GM11168 (cell line): ENCODE measurements at regions not wholly inside any gene's neighbourhood (a gene's known extent, or its start where the extent isn't known, plus 50 kb on each side); places are given as distances from the start of the nearest gene placed in this dataset.

Experiments used
- in situ Hi-C: fragments of 300-500 bp; cut with MboI; formaldehyde crosslinking; loops from one replicate; pipeline ENCODE4 v1.12.0; 2022; ENCODE audit warnings: low sequenced_read_pairs; ENCODE audit not compliant: unreplicated experiment

- in situ Hi-C loops: no loop called here
Measured at GRCh38 chr4:111855308-111855707, 289.9 kb upstream of the FAM241A start.

GRCh38 chr4:111864066-111864465 lies 281.2 kb upstream of the FAM241A start:
- in situ Hi-C loops: no loop called here

- in situ Hi-C loops: no loop called here
Measured at GRCh38 chr4:111869339-111869738, 275.9 kb upstream of the FAM241A start.

DNA sequence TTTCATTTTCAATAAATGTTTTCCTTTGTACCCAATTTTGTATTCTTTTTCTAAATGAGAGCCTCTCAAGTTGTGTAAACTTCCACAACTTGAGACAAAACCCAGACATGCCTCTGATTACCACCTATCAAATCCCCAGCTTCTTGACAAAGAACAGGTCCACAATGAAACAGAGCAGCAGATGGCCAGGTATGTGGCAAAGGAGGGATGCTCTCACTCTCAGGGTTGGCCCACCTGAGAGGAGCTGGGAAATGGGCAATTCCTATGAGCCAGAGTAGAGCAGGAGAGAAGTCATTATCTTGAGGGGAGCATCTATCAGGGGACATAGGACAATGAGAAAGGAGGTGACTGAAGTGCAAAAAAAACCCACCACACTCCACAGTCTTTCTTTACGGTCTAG lies 273.5 kb upstream of the FAM241A start:
- in situ Hi-C loops: no loop called here

DNA sequence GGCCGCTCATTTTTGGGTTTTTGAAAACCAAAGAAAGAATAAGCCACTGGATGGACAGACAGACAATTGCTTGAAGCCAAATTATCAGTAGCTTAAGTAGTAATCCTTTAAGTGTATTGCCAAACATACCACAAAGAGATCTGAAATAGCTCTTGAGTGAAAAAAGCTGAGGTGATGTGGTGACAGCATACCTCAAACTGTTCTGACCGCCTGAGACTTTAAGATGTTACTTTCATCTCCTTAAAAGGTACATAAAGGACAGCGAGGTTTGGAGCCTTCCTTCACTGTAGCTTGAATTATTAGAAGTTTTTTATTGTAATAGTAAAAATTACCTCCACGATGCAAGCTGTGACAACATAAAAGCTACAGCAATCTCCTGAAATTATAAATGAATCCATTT lies 271.5 kb upstream of the FAM241A start:
- in situ Hi-C loops: no loop called here

DNA sequence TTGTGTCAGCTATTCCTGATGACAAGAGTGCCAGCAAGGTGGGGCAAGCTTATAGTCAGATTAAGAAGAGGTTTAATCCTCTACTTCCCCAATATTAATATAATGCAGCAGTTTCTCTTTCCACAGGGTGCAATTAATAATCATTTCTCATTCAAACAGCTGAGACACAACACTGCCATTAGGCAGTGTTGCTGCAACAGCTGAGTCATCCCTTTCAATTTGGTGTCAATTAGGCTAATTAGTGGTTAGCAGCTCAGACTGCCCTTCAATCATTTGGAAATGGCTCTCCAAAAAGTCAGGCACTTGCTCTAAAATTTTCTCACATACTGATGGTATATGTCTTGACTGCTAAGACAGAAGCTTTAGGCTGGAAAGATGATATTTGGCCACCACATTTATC lies 265.7 kb upstream of the FAM241A start:
- in situ Hi-C loops: no loop called here

DNA sequence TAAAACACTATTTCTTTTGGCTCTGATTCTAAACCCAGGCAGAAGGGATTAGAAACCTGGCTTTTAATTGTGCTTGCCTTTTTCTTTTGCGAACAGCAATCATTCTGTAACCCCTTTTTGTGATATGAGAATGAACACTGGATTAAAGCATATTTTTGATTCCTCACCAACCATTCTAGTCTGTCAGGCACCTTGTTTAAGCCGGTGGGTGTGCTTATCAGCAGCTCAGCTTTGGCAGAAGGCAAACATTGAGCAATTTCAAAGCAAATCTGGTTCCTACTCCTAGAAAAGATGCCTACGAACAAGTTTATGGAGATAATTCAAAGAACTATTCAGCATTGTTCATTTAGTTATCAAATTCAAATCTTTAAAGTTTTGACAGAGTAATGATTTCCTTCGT lies 265.1 kb upstream of the FAM241A start:
- in situ Hi-C loops: no loop called here

GRCh38 chr4:111883557-111883999 lies 261.7 kb upstream of the FAM241A start:
- in situ Hi-C loops: no loop called here

DNA sequence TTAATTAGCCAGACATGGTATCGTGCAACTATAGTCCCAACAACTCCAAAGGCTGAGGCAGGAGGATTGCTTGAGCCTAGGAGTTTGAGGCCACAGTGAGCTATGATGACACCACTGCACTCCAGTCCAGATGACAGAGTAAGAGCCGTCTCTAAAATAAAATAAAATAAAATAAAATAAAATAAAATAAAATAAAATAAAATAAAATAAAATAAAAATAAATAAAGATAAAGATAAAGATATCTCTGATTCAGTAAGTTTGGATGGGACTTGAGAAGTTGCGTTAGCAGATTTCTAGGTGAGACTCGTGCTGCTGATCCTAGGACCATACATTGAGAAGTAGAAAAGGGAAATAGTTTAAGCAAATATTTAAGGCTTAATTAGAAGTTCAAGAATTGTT lies 254.8 kb upstream of the FAM241A start:
- in situ Hi-C loops: no loop called here

DNA sequence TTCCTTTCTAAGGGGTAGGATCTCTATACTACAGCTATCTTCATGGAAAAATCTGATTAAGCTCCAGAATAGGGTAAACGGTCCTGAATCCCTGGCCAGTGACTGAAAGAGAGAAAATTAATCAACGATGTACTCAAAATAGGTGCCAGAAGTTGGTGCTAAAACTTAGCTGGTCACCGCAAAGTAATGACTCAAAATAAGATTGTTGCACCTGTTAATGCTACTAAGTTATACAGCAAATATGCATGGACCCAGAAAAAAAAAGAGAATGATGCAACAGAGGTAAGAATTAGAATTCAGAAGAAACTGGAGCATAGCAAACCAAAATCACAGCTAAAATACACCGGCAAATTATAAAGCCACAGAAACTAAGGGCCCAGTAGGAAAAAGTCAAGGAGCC lies 239.7 kb upstream of the FAM241A start:
- in situ Hi-C loops: no loop called here

DNA sequence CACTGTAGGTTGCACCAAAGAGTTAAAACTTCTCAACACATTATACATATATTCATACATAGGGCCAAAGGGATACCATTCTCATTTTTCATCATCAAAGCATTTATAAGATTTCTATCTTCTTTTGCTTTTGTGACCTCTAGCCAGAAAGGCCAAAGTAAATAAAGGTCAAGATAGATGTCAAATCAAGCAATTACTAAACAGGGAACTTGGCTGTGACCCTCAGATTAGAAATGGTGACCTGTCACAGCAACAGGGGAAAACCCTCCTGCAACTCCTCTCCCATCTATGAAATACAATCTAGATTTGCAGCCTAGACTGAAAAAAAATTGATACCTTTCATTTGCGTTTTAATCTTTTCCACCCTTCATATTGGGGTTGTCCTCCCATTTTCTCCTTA lies 225.6 kb upstream of the FAM241A start:
- in situ Hi-C loops: no loop called here

DNA sequence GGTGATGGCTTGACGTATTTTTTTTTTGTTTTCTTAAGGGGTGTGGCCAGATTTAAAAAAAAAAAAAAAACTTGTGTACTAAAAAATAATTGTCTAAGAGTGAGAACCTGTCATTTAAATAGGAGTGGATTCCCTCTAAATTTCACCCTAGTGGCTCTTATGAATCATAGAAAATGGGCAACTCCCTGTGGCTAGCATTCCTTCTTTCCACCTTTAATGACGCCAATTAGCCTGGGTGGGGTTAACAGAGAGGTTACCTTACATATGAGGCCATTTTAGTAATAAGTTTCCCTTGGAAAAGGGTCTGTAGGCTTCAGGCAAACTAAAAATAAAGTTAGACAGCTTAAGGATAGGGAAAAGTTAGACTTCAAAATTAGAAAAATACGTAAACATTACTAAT lies 223.5 kb upstream of the FAM241A start:
- in situ Hi-C loops: no loop called here

DNA sequence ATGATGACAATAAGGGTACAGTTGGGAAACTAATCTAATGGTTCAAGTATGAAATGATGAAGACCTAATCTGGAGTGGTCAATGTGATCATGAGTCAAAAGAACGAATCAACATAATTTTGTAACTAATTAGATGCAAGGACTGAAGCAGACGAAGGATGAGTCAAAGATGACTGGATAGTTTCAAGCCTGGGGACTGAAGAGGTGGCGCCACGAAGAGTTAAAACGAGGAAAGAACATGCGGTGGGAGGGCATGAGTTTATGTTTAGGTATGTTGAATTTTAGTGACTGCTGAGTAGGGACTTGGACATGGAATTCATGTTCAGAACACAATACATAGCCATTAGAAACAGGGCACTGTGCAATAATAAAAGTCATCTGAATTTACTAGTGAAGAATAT lies 221.5 kb upstream of the FAM241A start:
- in situ Hi-C loops: no loop called here

DNA sequence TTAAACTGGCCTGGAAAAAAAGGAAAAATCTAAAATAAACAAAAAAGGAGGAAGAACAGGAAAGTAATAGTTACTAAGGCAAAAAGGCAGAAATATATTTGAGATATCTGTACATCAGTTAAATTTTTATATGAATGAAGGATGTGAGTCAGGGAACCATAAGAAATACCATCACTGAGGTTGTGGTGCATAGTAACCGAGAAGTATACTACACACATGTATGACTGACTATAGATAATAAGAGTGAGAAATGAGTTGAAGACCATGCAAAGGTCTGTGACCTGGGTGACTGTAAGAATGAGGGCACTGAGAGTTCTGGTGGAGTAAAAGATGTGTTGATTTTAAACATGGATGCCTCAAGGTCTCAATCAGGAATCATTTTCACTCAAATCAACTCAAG lies 220.6 kb upstream of the FAM241A start:
- in situ Hi-C loops: no loop called here

DNA sequence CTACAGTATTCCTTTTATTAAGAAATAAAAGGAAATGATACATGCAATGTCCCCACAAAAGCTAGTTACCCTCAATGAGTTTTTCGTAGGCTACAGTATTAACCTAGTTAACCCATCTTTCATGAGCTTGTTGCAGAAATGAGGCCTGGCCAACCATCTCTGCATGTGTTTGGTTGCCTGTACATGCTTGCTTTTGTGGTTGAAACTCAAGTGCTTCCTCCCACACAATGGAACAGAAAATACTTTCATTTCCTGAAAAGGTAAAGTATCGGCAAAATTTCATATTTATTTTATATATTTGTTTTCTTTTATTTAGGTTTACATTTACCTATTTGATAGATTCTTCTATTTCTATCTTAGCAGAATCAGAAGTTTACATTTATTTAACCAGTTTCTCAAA lies 214.6 kb upstream of the FAM241A start:
- in situ Hi-C loops: loop anchor here (10.0 kb wide), 1 partner anchor 104 kb away; no protein-coding TSS in a partner anchor

- in situ Hi-C loops: loop anchor here (10.0 kb wide), 1 partner anchor 101 kb away; no protein-coding TSS in a partner anchor
Measured at GRCh38 chr4:111933703-111934102, 211.6 kb upstream of the FAM241A start.

DNA sequence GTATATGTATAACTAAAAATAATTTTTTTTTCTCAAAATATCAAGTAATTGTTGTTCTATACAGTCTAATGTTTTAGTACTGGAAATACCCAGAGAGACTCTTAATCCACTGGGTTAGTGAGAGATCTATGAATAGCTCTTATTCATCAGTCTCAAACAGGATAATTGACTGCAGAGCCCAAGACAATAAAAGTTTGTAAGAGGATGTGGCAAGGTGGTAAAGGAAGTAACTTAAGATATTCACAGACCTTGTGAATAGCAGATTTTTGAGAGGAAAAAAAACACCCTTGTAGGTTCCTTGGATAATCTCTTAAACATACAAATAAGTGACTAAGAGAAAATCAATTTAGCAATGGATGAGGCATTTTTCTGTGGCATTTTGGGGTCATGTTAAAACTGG lies 210.9 kb upstream of the FAM241A start:
- in situ Hi-C loops: loop anchor here (10.0 kb wide), 1 partner anchor 100 kb away; no protein-coding TSS in a partner anchor

GRCh38 chr4:111937368-111937767 lies 207.9 kb upstream of the FAM241A start:
- in situ Hi-C loops: loop anchor here (5.0 to 10.0 kb wide), 2 partner anchors 97 to 295 kb away; no protein-coding TSS in a partner anchor

DNA sequence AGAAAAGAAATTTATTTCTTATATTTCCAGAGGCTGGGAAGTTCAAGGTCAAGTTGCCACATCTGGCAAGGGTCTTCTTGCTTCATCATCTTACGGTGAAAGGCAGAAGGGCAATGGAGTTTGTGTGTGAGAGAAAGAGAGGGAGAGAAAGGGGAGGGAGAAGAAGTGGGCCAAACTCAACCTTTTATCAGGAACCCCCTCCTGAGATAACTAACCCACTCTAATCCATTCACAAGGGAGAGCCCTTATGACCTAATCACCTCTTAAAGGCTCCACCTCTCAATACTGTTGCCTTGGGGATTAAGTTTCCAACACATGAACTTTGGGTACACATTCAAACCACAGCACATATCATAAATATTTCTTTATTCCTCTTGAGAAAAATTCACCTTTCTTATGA lies 203.3 kb upstream of the FAM241A start:
- in situ Hi-C loops: no loop called here

DNA sequence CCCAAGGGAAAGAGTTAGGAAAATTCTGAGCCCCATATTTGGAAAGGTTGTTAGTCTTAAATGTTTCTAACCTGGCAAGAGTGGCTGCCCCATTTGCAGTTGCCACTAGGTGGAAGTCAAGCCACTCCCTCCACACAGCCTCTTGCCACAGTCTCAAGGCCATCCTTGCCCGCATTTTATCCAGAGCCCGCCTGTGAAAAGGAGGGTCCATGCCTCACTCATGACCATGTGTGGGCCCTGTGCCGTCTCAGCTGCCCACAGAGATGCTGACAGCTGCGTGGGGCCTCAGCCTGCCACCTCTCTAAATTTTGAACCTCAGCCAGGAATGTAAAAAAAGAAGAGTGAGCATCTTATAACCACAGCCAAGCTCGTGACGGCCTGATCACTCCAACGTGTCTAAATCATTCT lies 201.5 kb upstream of the FAM241A start:
- in situ Hi-C loops: no loop called here

DNA sequence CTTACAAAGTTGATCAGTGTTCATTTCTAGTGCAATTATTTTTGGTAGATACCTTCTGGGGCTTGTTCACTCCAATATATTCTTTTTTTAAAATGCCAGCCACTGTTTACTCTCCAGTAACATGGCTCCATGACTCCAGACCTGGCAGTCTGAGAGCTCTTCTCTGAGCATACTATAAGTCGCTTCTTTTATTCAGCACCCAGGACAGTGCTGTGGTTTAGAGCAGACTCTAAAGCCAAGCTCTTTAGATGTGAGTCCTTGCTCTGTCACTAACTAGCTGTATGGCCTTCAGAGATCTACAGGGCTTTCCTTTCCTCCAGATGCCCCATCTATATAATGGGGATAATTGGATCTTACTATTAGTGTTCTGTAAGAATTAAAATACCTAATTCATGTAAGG lies 200.2 kb upstream of the FAM241A start:
- in situ Hi-C loops: no loop called here

- in situ Hi-C loops: no loop called here
Measured at GRCh38 chr4:111946800-111947199, 198.5 kb upstream of the FAM241A start.

- in situ Hi-C loops: no loop called here
Measured at GRCh38 chr4:111952688-111953087, 192.6 kb upstream of the FAM241A start.
